Panc1 (cell line): ENCODE measurements at regions not wholly inside any gene's neighbourhood (a gene's known extent, or its start where the extent isn't known, plus 50 kb on each side); places are given as distances from the start of the nearest gene placed in this dataset.

Source experiments
- CTCF ChIP-seq: fragments of 450-650 bp; IDR thresholded peaks from 2 replicates; pipeline ENCODE4 v1.5.1; 2017; ENCODE audit warnings: mild to moderate bottlenecking
- POLR2AphosphoS5 ChIP-seq: IDR thresholded peaks from 2 replicates; pipeline ENCODE4 v1.6.1; 2012; ENCODE audit warnings: mild to moderate bottlenecking, low read depth, low read length, moderate library complexity
- REST ChIP-seq, 2 experiments: IDR thresholded peaks; 2 replicates each; pipeline ENCODE4 v1.6.1; 2011 to 2012; ENCODE audit warnings: low read depth in 2 of 2, control low read depth in 1 of 2, low read length in 1 of 2, mild to moderate bottlenecking in 1 of 2, moderate library complexity in 1 of 2; ENCODE audit not compliant: insufficient read depth in 1 of 2
- SIN3A ChIP-seq: IDR thresholded peaks from 2 replicates; pipeline ENCODE4 v1.6.1; 2012; ENCODE audit warnings: low read depth, mild to moderate bottlenecking, low read length, moderate library complexity, borderline replicate concordance; ENCODE audit not compliant: insufficient read depth
- TCF7L2 ChIP-seq: IDR thresholded peaks from 2 replicates; pipeline ENCODE4 v1.6.1; 2011; ENCODE audit warnings: mild to moderate bottlenecking, low read depth, low read length, inconsistent platforms

DNA sequence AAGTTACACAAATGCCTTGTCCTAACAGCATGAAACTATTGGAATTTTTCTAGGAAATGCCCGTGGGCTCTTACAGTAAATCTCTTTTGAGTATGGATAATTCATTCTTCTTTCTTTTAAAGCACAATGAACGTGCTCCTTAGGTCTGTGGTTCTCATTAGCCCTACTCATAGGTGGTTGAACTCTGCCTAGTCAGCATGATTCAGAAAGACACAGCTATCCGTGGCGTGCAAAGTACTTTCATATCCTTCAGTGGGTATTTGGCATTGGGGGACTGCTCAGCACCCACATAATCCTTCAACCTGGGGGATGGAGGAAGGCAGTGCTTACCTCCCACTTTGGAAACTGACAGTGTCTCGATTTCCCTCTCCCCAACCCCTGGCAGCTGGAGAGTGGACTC is 462.0 kb upstream of the CLINT1 start:
- TF ChIP-seq POLR2AphosphoS5 = no peak
- no peak for TF ChIP-seq CTCF
- no peak for TF ChIP-seq TCF7L2
- no peak for TF ChIP-seq SIN3A
- TF ChIP-seq REST (IDR thresholded peaks at IDR 0.05; ENCODE audit: insufficient read depth in 1 of 2, low read depth in 2 of 2, low read length in 1 of 2) = no peak
